Endothelial cell of umbilical vein (primary cell): ENCODE measurements at regions not wholly inside any gene's neighbourhood (a gene's known extent, or its start where the extent isn't known, plus 50 kb on each side); places are given as distances from the start of the nearest gene placed in this dataset.

Source experiments
- CTCF ChIP-seq, 2 donors: IDR thresholded peaks; 1 replicate in 1 of 2; 2 replicates in 1 of 2; pipeline ENCODE4 v1.5.1; 2011; ENCODE audit warnings: low read length in 2 of 2, mild to moderate bottlenecking in 2 of 2, moderate library complexity in 2 of 2, control low read depth in 1 of 2, inconsistent platforms in 1 of 2, low read depth in 1 of 2; ENCODE audit not compliant: insufficient read depth in 1 of 2; ENCODE audit errors: extremely low read depth in 1 of 2
- EZH2 ChIP-seq: IDR thresholded peaks from 2 replicates; pipeline ENCODE4 v1.6.1; 2012; ENCODE audit warnings: borderline replicate concordance, low read depth, mild to moderate bottlenecking, moderate library complexity, low read length, inconsistent platforms; ENCODE audit not compliant: severe bottlenecking
- FOS ChIP-seq: IDR thresholded peaks from 2 replicates; pipeline ENCODE4 v1.6.1; 2011; ENCODE audit warnings: mild to moderate bottlenecking, low read length, moderate library complexity, borderline replicate concordance; ENCODE audit not compliant: insufficient read depth
- GATA2 ChIP-seq: IDR thresholded peaks from 2 replicates; pipeline ENCODE4 v1.7.0; 2011; ENCODE audit warnings: low read depth, mild to moderate bottlenecking, moderate library complexity, mixed read lengths, low read length; ENCODE audit not compliant: insufficient read length, insufficient read depth
- MAX ChIP-seq: IDR thresholded peaks from 2 replicates; pipeline ENCODE4 v1.6.1; 2011; ENCODE audit not compliant: insufficient read depth, insufficient read length
- MYC ChIP-seq: IDR thresholded peaks from one replicate; pipeline ENCODE4 v1.6.1; 2011; ENCODE audit warnings: mild to moderate bottlenecking, low read depth, low read length
- POLR2A ChIP-seq: IDR thresholded peaks from 2 replicates; pipeline ENCODE4 v1.6.1; 2012; ENCODE audit warnings: low read depth, mild to moderate bottlenecking, control low read depth, low read length
- POLR2AphosphoS5 ChIP-seq: IDR thresholded peaks from 2 replicates; pipeline ENCODE4 v1.6.1; 2012; ENCODE audit warnings: low read depth, mild to moderate bottlenecking, control low read depth, low read length, moderate library complexity; ENCODE audit not compliant: insufficient read depth

GRCh38 chr2:220775856-220776488 is 796.1 kb downstream of the EPHA4 start:
- no peak for TF ChIP-seq CTCF (IDR thresholded peaks at IDR 0.05; ENCODE audit: extremely low read depth in 1 of 2, insufficient read depth in 1 of 2, low read depth in 1 of 2, low read length in 2 of 2)
- no peak for TF ChIP-seq EZH2
- no peak for TF ChIP-seq POLR2A
- no peak for TF ChIP-seq MYC
- TF ChIP-seq POLR2AphosphoS5: no peak
- no peak for TF ChIP-seq FOS
- no peak for TF ChIP-seq MAX
- TF ChIP-seq GATA2: no peak
